K562 (cell line): ENCODE measurements at regions not wholly inside any gene's neighbourhood (a gene's known extent, or its start where the extent isn't known, plus 50 kb on each side); places are given as distances from the start of the nearest gene placed in this dataset.

Experiments
- ATAC-seq: fragments of 200-7000 bp; cut with Tn5 transposase; 3 replicates; pipeline ENCODE4 v1.9.1; 2020; ENCODE audit warnings: moderate library complexity
- BruUV-seq: library from RNA; stranded (reverse); fragments of 400-500 nt; replicated peaks from 2 replicates; lab custom pipeline; 2021; lab: Mats Ljungman, UMichigan
- CTCF ChIA-PET: fragments of 300-600 bp; formaldehyde crosslinking; extraction: SDS; loops from one replicate; lab custom pipeline; 2021; ENCODE audit warnings: low intra/inter-chr PET ratio; lab: Yijun Ruan, JAX
- POLR2A ChIA-PET: fragments of 300-600, 350-650 bp; sonication (Branson Sonifier 250); formaldehyde crosslinking; extraction: SDS; loops from one replicate; lab custom pipeline; 2021; ENCODE audit warnings: antibody characterized with exemption, inconsistent platforms; lab: Yijun Ruan, JAX
- DNase-seq, 4 experiments: peaks; one replicate each; pipeline versions ENCODE4 v3.0.0 to v3.0.0-alpha.2; 2011 to 2018; ENCODE audit warnings: low spot score in 3 of 4, mixed read lengths in 3 of 4; ENCODE audit errors: extremely low read depth in 1 of 4
- FAIRE-seq: peaks from 2 replicates; lab custom pipeline; 2011; peaks lifted over from hg19 to GRCh38; lab: Jason Lieb, UNC
- H2AFZ ChIP-seq: 2 replicates; pipeline ENCODE4 v1.6.0; 2011; ENCODE audit warnings: low read depth, low read length, control low read depth, inconsistent platforms
- H3K27ac ChIP-seq: fragments of 200-600 bp; 3 replicates; pipeline ENCODE4 v1.8.0; 2011; ENCODE audit warnings: low read depth, mild to moderate bottlenecking, control low read depth, inconsistent platforms, low read length, moderate library complexity, mixed read lengths; ENCODE audit errors: extremely low read depth
- H3K27me3 ChIP-seq, 2 experiments: fragments of 300-600 bp in 1 of 2; 2 replicates in 1 of 2; 3 replicates in 1 of 2; pipeline versions ENCODE4 v1.6.0 to v1.8.0; 2011; ENCODE audit warnings: inconsistent platforms in 2 of 2, low read length in 2 of 2, mild to moderate bottlenecking in 1 of 2, mixed read lengths in 1 of 2, moderate library complexity in 1 of 2; ENCODE audit not compliant: control insufficient read depth in 2 of 2, insufficient read depth in 2 of 2
- H3K36me3 ChIP-seq: fragments of 300-600 bp; 3 replicates; pipeline ENCODE4 v1.8.0; 2011; ENCODE audit warnings: mild to moderate bottlenecking, low read length, inconsistent platforms; ENCODE audit not compliant: control insufficient read depth, insufficient read depth
- H3K4me1 ChIP-seq, 2 experiments: fragments of 200-600 bp in 1 of 2; replicated peaks in 1 of 2; 2 replicates in 1 of 2; 3 replicates in 1 of 2; pipeline versions ENCODE4 v1.5.1 to v1.8.0; 2011; ENCODE audit warnings: inconsistent platforms in 2 of 2, low read length in 2 of 2, mild to moderate bottlenecking in 1 of 2, mixed read lengths in 1 of 2, moderate library complexity in 1 of 2; ENCODE audit not compliant: control insufficient read depth in 2 of 2, insufficient read depth in 2 of 2
- H3K4me2 ChIP-seq: 2 replicates; pipeline ENCODE4 v1.6.1; 2011; ENCODE audit warnings: low read length, control low read depth, inconsistent platforms, mixed read lengths; ENCODE audit not compliant: insufficient read depth
- H3K4me3 ChIP-seq: fragments of 200-600 bp; sonication (generic), shearing (Covaris generic); 2 replicates; pipeline ENCODE4 v1.5.1; 2016; ENCODE audit warnings: control low read depth, inconsistent platforms
- H3K79me2 ChIP-seq: fragments of 200-600 bp; 3 replicates; pipeline ENCODE4 v1.8.0; 2011; ENCODE audit warnings: low read length, inconsistent platforms; ENCODE audit not compliant: control insufficient read depth, insufficient read depth
- H3K9ac ChIP-seq, 2 experiments: 2 replicates each; pipeline versions ENCODE4 v1.6.0 to v1.6.1; 2011; ENCODE audit warnings: low read depth in 2 of 2, low read length in 2 of 2, control low read depth in 1 of 2, inconsistent platforms in 1 of 2, mild to moderate bottlenecking in 1 of 2, mixed read lengths in 1 of 2; ENCODE audit not compliant: insufficient read depth in 1 of 2
- H3K9me1 ChIP-seq: one replicate; pipeline ENCODE4 v1.6.0; 2011; ENCODE audit warnings: inconsistent platforms, mild to moderate bottlenecking, low read length, moderate library complexity; ENCODE audit not compliant: control insufficient read depth, insufficient read depth
- H3K9me3 ChIP-seq: replicated peaks from 2 replicates; pipeline ENCODE4 v1.5.1; 2011; ENCODE audit warnings: low read depth, low read length, inconsistent platforms; ENCODE audit not compliant: control insufficient read depth, insufficient read depth
- H4K20me1 ChIP-seq: replicated peaks from 2 replicates; pipeline ENCODE4 v1.6.1; 2011; ENCODE audit warnings: low read length, inconsistent platforms, mixed read lengths; ENCODE audit not compliant: control insufficient read depth, insufficient read depth
- CSDE1 ChIP-seq, 2 experiments: fragments of 450-650 bp; IDR thresholded peaks; 2 replicates each; pipeline ENCODE4 v1.6.1; 2016; ENCODE audit warnings: mild to moderate bottlenecking in 1 of 2
- LCOR ChIP-seq: sonication (generic); formaldehyde crosslinking; IDR thresholded peaks from 2 replicates; pipeline ENCODE4 v1.8.0; 2022; ENCODE audit warnings: mild to moderate bottlenecking, missing genetic modification reagents
- NELFE ChIP-seq: IDR thresholded peaks from 2 replicates; pipeline ENCODE4 v1.6.1; 2011; ENCODE audit warnings: mild to moderate bottlenecking; ENCODE audit not compliant: insufficient read depth, insufficient read length
- PCBP1 ChIP-seq: fragments of 200-400 bp; formaldehyde crosslinking; IDR thresholded peaks from 2 replicates; pipeline ENCODE4 v1.6.1; 2018; ENCODE audit warnings: mild to moderate bottlenecking, low read depth, low read length; ENCODE audit not compliant: poor library complexity, severe bottlenecking
- PHF20 ChIP-seq: fragments of 450-650 bp; IDR thresholded peaks from 2 replicates; pipeline ENCODE4 v1.6.1; 2018; ENCODE audit not compliant: partially characterized antibody
- PML ChIP-seq: IDR thresholded peaks from 2 replicates; pipeline ENCODE4 v1.6.1; 2012; ENCODE audit warnings: low read length, inconsistent platforms
- WGBS: fragments of 100-300 bp; shearing (Covaris generic); methylation state at CpG from one replicate; pipeline ENCODE4 v1.1.6; 2016; ENCODE audit warnings: low coverage, mixed read lengths; ENCODE audit not compliant: insufficient coverage; ENCODE audit errors: missing lambda C conversion rate; 5-methylcytosine and 5-hydroxymethylcytosine counted together
- in situ Hi-C: fragments of 300-500 bp; cut with MboI; formaldehyde crosslinking; loops from 4 replicates; pipeline ENCODE4 v1.15.0; 2018; ENCODE audit warnings: inconsistent platforms, mixed read lengths
- intact Hi-C: fragments of 100-400 bp; cut with micrococcal nuclease; formaldehyde crosslinking; loops from 2 replicates; pipeline ENCODE4 v1.14.2; 2022
- TF ChIP-seq, protein P1 (sequence below): fragments of 250-450 bp; sonication (Bioruptor Pico); IDR thresholded peaks from 2 replicates; pipeline ENCODE4 v1.9.0; 2021; ENCODE audit warnings: mild to moderate bottlenecking
- TF ChIP-seq, protein P2 (sequence below): IDR thresholded peaks from 2 replicates; pipeline ENCODE4 v1.6.1; 2014; ENCODE audit warnings: antibody characterized with exemption

DNA sequence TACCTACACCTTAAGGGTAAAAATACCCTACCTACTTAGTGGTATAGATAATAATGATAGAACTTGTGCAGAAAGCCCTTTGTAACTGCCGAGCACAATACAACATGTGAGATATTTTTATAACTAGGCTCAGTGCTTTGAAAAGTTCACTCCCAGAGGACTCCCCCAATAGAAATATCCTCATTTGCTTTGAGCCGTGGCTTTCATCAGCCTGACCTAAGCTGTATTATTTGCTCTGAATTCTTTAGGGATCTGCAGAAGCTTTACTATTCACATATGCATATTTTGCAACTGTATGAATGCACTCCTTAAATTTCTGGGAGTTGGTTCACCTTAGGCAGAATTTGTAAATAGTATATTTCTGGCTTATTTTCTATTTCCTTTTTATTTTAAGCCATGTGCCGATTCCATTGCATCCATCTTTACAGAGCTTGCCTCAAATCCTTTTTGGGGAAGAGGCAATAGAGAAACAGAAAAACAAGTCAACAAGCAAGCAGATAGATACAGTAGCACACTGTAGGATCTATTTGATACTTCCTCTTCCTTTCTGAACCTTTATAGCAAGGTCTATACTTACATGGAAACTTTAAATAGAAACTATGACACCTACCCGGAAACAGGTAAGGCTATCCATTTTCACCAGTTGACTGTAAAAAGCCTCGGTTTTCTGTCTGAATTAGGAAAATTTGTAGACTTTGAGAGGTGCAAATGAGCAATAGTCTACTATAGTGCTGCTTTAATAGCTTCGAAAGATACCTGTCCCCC, 242.5 kb upstream of the VCX3A start:
- no peak for DNase-seq
- Histone ChIP-seq H3K9ac (no peak overlapping the region), H3K4me2 (no peak overlapping the region), H4K20me1 (no peaks in the 10 kb centered on the region), H3K9me3 (no peaks in the 10 kb centered on the region), H3K9me1 (no peaks in the 10 kb centered on the region), H3K4me3 (no peak overlapping the region), H3K79me2 (no peaks in the 10 kb centered on the region), H2AFZ (no peak overlapping the region), H3K27me3 (no peaks in the 10 kb centered on the region), H3K4me1 (no peaks in the 10 kb centered on the region), H3K36me3 (no peaks in the 10 kb centered on the region), H3K27ac (no peak overlapping the region)
- BruUV-seq, result no TSS peak
- CTCF ChIA-PET, result no interaction called here
- in situ Hi-C loops (no loop called here), intact Hi-C loops (no loop called here)
- TF ChIP-seq PCBP1 (no peak), NELFE (no peak), PHF20 (no peak), PML (no peak)
- TF ChIP-seq, protein P1, sequence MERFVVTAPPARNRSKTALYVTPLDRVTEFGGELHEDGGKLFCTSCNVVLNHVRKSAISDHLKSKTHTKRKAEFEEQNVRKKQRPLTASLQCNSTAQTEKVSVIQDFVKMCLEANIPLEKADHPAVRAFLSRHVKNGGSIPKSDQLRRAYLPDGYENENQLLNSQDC (CRISPR knock-in tag), result no peak
- 2% methylated on average over 6 of the region's 6 CpGs for WGBS
- POLR2A ChIA-PET, result no interaction called here
- FAIRE-seq, result no peak
- ATAC-seq, result no peak

DNA sequence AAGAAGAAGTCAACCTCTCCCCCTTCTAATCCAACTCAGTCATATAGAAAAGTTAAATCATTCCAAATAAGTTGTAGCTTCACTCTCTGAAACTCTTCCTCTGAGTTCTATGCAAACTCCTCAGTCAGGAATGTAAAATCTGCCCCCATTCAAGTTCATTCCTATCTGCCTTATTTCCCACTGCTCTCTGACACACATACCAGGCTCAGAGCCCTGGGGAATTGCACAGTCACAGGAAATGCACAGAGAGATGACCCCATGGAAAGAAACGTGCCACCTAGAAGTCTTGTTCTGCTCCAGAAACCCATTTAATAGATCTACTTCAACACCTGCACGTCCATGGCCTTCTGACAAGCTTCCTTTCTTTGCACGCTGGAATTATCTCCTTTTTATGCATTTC, 236.0 kb upstream of the VCX3A start:
- POLR2A ChIA-PET, result no interaction called here
- in situ Hi-C loops, result no loop called here
- H3K4me3 ChIP-seq, result no peak overlapping the region
- H4K20me1 ChIP-seq, result no peaks in the 10 kb centered on the region
- H2AFZ ChIP-seq, result no peak overlapping the region
- 0% methylated on average over 3 of the region's 3 CpGs for WGBS
- H3K4me2 ChIP-seq, result no peak overlapping the region
- H3K27ac ChIP-seq, result no peak overlapping the region
- no peaks in the 10 kb centered on the region for H3K27me3 ChIP-seq
- DNase-seq, result no peak
- no peaks in the 10 kb centered on the region for H3K9me3 ChIP-seq
- no peaks in the 10 kb centered on the region for H3K4me1 ChIP-seq
- CTCF ChIA-PET, result no interaction called here
- no peaks in the 10 kb centered on the region for H3K9me1 ChIP-seq
- TF ChIP-seq, protein P2, sequence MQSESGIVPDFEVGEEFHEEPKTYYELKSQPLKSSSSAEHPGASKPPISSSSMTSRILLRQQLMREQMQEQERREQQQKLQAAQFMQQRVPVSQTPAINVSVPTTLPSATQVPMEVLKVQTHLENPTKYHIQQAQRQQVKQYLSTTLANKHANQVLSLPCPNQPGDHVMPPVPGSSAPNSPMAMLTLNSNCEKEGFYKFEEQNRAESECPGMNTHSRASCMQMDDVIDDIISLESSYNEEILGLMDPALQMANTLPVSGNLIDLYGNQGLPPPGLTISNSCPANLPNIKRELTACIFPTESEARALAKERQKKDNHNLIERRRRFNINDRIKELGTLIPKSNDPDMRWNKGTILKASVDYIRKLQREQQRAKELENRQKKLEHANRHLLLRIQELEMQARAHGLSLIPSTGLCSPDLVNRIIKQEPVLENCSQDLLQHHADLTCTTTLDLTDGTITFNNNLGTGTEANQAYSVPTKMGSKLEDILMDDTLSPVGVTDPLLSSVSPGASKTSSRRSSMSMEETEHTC, result no peak
- TF ChIP-seq LCOR (CRISPR knock-in tag) (no peak), CSDE1 (IDR thresholded peaks at IDR 0.05) (no peak)
- TF ChIP-seq, all 486 proteins: peak for 0
- Histone ChIP-seq H3K36me3 (no peaks in the 10 kb centered on the region), H3K9ac (no peak overlapping the region), H3K79me2 (no peaks in the 10 kb centered on the region)
- BruUV-seq, result no TSS peak
- intact Hi-C loops, result no loop called here
- FAIRE-seq (no peak), ATAC-seq (no peak)
